ENCODE measurements at regions not wholly inside any gene's neighbourhood (a gene's known extent, or its start where the extent isn't known, plus 50 kb on each side); places are given as distances from the start of the nearest gene placed in this dataset.

- no peak for DNase-seq (ENCODE audit: low read depth)
These were observed 610.3 kb upstream of the KLF4 start for GRCh38 chr9:108099854-108100253.

GRCh38 chr9:108095496-108095895 lies 605.9 kb upstream of the KLF4 start:
- DNase-seq (ENCODE audit: low read depth), result no peak

GRCh38 chr9:108094676-108094993 lies 605.1 kb upstream of the KLF4 start:
- no peak for DNase-seq (ENCODE audit: low read depth)

- DNase-seq (ENCODE audit: low read depth), result no peak
These were observed 604.5 kb upstream of the KLF4 start for GRCh38 chr9:108093773-108094675.

GRCh38 chr9:108088916-108089315 lies 599.3 kb upstream of the KLF4 start:
- no peak for DNase-seq (ENCODE audit: low read depth)

DNA sequence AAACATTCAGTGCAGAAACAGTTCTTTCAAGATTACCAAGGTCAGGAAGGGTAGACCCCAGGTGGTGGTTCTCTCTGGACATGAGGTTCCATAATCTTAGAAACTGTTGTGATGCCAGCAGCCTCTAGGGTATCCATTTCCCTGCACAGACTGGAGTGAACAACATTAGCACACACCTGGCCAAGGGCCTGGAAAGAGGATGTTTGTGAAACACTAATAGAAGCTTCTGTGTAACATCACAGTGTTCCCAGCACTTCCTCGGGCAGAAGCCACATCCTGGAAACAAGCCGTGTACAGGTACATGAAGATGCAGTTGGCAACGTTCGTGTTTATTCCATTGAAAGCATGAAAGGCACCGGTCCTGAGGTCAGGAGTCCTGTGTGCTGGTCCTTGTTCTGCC lies 598.2 kb upstream of the KLF4 start:
- no peak for DNase-seq (ENCODE audit: low read depth)

GRCh38 chr9:108086624-108087023 lies 597.1 kb upstream of the KLF4 start:
- DNase-seq (ENCODE audit: low read depth), result no peak

GRCh38 chr9:108085294-108085693 lies 595.7 kb upstream of the KLF4 start:
- no peak for DNase-seq (ENCODE audit: low read depth)

GRCh38 chr9:108083796-108084352 lies 594.3 kb upstream of the KLF4 start:
- DNase-seq (ENCODE audit: low read depth), result no peak

GRCh38 chr9:108083160-108083750 lies 593.7 kb upstream of the KLF4 start:
- no peak for DNase-seq (ENCODE audit: low read depth)

DNA sequence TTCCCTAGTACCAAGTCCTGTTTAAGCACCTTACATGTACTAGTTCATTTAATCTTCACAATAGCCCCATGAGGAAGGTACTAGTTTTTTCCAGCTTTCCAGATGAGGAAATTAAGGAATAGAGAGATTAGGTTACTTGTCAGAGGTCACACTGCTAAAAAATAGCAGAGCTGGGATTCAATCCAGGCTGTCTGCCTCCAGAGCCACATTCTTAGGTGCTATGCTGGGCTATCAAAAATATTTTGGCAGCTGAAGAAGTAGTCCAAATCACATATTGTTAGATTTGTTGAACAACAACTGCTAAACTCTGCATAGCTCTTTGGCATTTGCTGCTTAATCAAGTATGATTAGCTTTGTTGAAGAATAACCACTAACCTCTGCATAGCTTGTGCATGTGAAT lies 591.5 kb upstream of the KLF4 start:
- DNase-seq (ENCODE audit: low read depth), result no peak

DNA sequence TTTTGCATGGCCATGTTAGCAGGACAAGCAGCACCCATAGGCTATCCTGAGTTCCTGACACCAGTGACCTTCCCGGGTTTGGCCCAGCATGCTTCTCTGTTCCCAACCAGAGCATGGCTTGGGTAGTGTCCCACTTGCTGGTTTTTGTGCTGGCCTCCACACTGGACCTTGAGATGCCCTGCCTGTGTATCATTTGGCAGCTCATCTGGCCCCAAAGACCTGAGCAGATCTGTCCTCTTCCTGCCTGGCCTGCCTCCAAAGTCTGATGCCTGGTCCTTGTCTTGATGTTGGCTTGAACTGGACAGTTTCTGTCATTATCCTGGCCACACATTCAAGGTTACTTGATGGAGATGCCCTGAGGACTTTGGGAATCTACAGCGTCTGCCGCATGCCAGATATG lies 590.7 kb upstream of the KLF4 start:
- DNase-seq (ENCODE audit: low read depth), result no peak

DNA sequence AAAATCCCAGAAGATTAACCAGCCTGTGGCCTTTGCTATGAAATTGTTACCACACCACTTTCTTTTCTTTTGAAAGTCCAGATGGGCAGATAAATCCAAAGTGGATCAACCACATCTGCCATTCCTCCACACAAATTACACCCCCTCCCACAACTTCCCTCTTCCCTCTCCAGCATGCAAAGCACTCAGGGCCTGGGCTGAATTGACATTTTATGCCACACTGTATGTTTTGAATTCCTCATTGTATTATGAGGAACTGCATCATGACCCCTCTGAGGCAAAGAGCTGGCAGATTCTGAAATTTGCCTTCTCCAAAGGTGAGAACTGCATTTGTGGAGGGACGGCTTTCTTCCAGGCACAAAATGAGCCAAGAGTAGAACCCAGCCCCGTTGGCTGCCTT lies 589.2 kb upstream of the KLF4 start:
- no peak for DNase-seq (ENCODE audit: low read depth)

DNA sequence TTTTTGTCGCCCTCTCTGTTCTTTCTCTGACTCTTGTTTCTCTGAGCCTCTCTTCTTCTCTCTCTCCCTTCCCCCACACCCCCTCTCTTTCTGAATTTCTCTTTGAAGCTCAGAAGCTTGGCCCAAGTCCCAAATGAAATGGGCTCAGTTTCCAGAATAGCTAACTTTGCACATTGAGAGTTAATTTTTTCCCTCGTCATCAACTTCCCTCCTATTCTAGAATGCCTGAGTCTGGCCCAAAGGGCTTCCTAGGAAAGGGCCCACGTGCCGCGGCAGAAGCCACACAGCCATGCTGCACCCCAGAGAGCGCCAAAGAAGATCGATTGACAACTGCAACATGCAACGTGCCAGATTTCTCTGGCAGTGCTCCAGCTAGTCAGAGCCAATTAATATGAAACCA lies 588.8 kb upstream of the KLF4 start:
- DNase-seq (ENCODE audit: low read depth), result no peak

DNA sequence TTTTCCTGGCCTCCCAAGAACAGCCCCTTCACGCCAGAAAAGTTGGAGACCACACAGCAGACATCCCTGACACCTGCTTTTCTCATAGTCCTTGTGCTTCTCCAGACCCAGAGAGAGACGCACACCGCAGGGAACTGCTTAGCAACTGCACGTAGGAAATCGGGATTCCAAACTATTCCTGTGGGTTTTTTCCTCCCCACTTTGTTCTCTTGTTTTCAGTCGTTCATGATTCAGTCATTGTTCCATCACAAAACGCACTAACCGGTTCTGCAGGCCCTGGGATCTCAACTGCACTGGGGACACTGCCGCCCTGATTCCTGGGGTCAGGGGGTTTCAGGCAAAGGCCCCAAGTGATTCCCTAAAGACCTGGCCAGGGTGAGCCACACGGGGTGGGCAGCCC lies 588.0 kb upstream of the KLF4 start:
- DNase-seq (ENCODE audit: low read depth), result no peak

DNA sequence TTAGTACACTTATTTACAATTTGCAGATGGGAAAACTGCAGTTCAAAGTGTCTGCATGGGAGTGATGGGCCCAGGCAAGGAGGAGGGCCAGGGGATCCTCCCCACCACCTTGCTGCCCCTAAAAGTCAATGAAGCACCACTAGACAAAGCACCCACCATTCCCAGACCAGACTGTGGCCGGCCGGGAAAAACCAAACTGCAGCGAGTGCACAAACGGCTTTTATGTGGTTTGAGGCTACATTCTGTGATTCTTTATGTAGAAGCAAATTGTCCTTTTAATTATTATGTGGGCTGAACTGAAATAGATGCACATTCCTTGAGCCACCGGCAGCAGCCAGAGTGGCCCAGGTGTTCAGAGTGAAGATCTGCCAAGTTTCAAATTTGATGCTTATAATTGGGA lies 585.3 kb upstream of the KLF4 start:
- DNase-seq (ENCODE audit: low read depth), result no peak

DNA sequence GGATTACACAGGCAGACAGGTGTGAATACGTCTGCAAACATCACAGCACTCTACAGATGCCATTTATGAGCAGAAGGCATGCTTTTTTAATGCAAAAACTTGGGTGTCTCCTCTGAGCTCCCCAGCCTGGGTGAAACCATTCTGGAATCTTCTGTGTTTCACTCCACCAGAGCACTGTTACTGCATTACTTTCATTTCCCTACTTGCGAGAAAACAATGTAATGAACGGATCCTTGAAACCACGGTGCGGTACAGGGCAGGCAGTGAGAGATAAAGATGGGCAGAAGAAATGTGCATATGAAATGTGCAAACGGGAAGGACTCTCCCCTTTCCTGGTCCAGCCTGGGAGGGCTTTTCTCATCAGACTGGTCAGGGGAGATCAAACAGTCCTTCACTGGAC lies 584.3 kb upstream of the KLF4 start:
- DNase-seq (ENCODE audit: low read depth), result no peak

DNA sequence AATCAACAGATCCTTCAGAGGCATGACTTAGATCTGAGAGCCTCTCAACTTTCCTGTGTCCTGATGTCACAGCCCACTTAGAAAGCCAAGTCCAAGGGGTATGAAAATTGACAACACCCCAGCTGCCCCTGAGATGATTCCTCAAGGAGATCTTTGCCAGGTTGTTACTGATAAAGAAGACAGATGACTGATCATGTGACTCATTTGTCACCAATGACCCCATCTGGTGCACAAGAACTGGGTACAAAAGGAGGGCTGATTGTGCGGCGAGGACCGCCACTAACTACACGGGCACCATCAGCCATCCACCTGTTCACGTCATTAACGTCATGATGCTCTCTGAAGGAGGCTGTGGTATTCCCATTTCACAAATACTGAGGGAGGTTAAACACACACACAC lies 583.2 kb upstream of the KLF4 start:
- no peak for DNase-seq (ENCODE audit: low read depth)

- no peak for DNase-seq (ENCODE audit: low read depth)
These were observed 581.3 kb upstream of the KLF4 start for GRCh38 chr9:108070861-108071260.

DNA sequence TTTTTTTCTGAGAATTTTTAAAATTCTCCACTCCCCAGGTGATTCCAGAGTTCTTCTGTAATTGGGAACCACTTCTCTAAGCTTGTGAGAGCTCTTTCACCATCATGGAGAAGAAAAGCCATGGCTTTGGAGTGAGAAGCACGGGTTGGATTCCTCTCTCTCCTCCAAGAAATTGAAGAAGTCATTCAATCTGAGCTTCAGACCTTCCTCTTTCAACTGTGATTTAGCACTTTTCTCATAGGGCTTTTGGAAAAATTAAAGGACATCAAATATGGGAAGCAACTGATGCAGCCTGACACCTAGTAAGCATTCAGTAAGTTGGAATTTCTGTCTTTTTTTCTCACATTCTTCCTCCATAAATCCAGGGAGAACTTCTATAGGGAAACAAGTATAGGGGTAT lies 580.4 kb upstream of the KLF4 start:
- DNase-seq (ENCODE audit: low read depth), result no peak

DNA sequence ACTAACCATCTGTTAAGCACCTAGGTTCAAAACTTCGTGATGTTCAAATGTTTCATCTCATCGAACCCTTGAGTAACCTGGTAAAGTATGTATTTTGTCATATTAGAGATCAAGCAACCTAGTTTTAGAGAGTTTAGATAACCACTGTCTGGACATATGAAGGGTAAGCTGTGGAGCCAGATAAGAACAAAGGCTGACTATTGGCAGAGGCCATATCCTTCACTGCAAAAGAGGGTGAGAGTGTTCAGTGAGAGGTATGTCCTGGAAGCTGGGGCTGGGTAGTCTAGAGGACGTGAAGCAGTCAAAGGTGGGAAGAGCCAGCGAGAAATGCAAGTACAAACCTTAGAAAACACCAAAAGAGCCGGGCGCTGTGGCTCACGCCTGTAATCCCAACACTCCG lies 573.1 kb upstream of the KLF4 start:
- no peak for DNase-seq (ENCODE audit: low read depth)

- DNase-seq (ENCODE audit: low read depth), result no peak
These were observed 570.6 kb upstream of the KLF4 start for GRCh38 chr9:108060175-108060574.

DNA sequence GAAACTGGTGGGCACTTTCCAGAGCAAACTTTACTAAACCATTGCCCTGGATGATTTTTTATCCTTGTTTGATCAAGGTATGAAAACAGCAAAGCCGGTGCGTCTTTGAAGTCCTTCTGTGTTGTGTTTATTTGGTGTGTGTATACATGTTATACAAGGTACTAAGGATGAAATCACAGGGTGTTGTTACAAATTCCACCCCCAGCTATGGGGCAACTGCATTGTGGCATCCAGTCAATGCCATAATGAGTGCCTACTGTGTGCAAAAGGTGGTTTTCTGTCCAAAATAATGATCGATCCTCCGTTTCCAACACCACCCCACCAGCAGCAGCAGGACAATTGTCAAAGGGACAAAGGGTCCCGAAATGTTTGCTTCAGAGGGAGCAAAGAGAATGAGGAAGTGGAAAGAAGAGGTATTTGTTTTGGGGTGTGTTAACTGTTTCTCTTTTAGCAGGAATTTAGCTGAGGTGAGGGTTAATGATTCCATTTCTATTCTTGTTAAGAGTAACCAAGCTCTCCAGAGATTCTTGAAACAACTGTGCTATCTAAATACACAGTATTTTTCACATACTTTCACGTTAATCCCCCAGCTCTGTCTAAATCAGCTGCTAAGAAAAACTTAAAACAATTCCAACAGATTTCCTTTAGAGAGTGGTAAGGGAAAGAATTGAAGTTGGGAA lies 568.7 kb upstream of the KLF4 start:
- DNase-seq (ENCODE audit: low read depth), result no peak
